ENCODE measurements at regions not wholly inside any gene's neighbourhood (a gene's known extent, or its start where the extent isn't known, plus 50 kb on each side); places are given as distances from the start of the nearest gene placed in this dataset.

DNA sequence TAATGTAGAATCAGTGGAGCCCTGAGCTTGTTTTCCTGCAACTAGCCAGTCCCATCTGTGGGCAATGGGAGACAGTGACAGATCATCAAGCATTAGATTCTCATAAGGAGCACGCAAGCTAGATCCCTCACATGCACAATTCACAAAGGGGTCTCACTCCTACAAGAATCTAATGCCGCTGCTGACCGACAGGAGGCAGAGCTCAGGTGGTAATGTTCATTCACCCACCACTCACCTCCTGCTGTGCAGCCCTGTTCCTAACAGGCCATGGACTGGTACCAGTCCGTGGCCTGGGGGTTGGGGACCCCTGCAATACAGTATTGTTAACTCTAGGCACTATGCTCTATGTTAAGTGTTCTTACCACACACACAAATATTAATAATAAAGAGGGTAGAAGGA lies 362.8 kb downstream of the RBM26 start:
- TF ChIP-seq MYC (IDR thresholded peaks at IDR 0.05; ENCODE audit: borderline replicate concordance, low read length) (no peak), JUN (IDR thresholded peaks at IDR 0.05) (no peak), RARB (CRISPR knock-in tag; IDR thresholded peaks at IDR 0.05) (no peak), BHLHE40 (IDR thresholded peaks at IDR 0.05; ENCODE audit: low read depth, low read length) (no peak), GATA3 (IDR thresholded peaks at IDR 0.05; ENCODE audit: borderline replicate concordance) (no peak)
- TF ChIP-seq, protein P1, sequence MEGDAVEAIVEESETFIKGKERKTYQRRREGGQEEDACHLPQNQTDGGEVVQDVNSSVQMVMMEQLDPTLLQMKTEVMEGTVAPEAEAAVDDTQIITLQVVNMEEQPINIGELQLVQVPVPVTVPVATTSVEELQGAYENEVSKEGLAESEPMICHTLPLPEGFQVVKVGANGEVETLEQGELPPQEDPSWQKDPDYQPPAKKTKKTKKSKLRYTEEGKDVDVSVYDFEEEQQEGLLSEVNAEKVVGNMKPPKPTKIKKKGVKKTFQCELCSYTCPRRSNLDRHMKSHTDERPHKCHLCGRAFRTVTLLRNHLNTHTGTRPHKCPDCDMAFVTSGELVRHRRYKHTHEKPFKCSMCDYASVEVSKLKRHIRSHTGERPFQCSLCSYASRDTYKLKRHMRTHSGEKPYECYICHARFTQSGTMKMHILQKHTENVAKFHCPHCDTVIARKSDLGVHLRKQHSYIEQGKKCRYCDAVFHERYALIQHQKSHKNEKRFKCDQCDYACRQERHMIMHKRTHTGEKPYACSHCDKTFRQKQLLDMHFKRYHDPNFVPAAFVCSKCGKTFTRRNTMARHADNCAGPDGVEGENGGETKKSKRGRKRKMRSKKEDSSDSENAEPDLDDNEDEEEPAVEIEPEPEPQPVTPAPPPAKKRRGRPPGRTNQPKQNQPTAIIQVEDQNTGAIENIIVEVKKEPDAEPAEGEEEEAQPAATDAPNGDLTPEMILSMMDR (IDR thresholded peaks at IDR 0.05), result no peak
- TF ChIP-seq, protein P2, sequence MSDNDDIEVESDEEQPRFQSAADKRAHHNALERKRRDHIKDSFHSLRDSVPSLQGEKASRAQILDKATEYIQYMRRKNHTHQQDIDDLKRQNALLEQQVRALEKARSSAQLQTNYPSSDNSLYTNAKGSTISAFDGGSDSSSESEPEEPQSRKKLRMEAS (IDR thresholded peaks at IDR 0.05), result no peak

All from A549 (cell line).